H9 (cell line): ENCODE measurements at regions not wholly inside any gene's neighbourhood (a gene's known extent, or its start where the extent isn't known, plus 50 kb on each side); places are given as distances from the start of the nearest gene placed in this dataset.

Source experiments
- DNase-seq: peaks from one replicate; pipeline ENCODE4 v3.0.0-alpha.2; 2017
- H2AFZ ChIP-seq: one replicate; pipeline ENCODE4 v1.6.1; 2013; ENCODE audit warnings: mild to moderate bottlenecking, low read length, control low read depth, moderate library complexity
- H2AK5ac ChIP-seq: 2 replicates; pipeline ENCODE4 v1.6.1; 2013; ENCODE audit warnings: low read length, control low read depth, mixed read lengths; ENCODE audit not compliant: insufficient read length
- H2BK120ac ChIP-seq: one replicate; pipeline ENCODE4 v1.6.1; 2013; ENCODE audit warnings: low read depth, mild to moderate bottlenecking, low read length, control low read depth, inconsistent platforms; ENCODE audit not compliant: poor library complexity, severe bottlenecking
- H2BK12ac ChIP-seq: 2 replicates; pipeline ENCODE4 v1.6.1; 2013; ENCODE audit warnings: low read length, control low read depth, mixed read lengths, low read depth; ENCODE audit not compliant: insufficient read length
- H2BK15ac ChIP-seq: 2 replicates; pipeline ENCODE4 v1.6.1; 2013; ENCODE audit warnings: low read depth, low read length, control low read depth
- H2BK20ac ChIP-seq: one replicate; pipeline ENCODE4 v1.6.1; 2013; ENCODE audit warnings: low read depth, mild to moderate bottlenecking, low read length, control low read depth, inconsistent platforms; ENCODE audit not compliant: poor library complexity, severe bottlenecking
- H2BK5ac ChIP-seq: 2 replicates; pipeline ENCODE4 v1.6.1; 2013; ENCODE audit warnings: low read length, control low read depth, mixed read lengths; ENCODE audit not compliant: insufficient read length
- H3K14ac ChIP-seq: 2 replicates; pipeline ENCODE4 v1.6.1; 2013; ENCODE audit warnings: low read length, control low read depth; ENCODE audit not compliant: insufficient read depth
- H3K18ac ChIP-seq: 2 replicates; pipeline ENCODE4 v1.6.1; 2013; ENCODE audit warnings: low read depth, mild to moderate bottlenecking, mixed read lengths, low read length, control low read depth; ENCODE audit not compliant: insufficient read length
- H3K23ac ChIP-seq: 2 replicates; pipeline ENCODE4 v1.6.1; 2013; ENCODE audit warnings: low read length, control low read depth, mixed read lengths, low read depth; ENCODE audit not compliant: insufficient read length
- H3K23me2 ChIP-seq: 2 replicates; pipeline ENCODE4 v1.6.1; 2013; ENCODE audit warnings: low read depth, mild to moderate bottlenecking, mixed read lengths, low read length, control low read depth; ENCODE audit not compliant: insufficient read length, poor library complexity, severe bottlenecking
- H3K27ac ChIP-seq: 2 replicates; pipeline ENCODE4 v1.5.1; 2013; ENCODE audit warnings: low read length, control low read depth, mixed read lengths, low read depth; ENCODE audit not compliant: insufficient read length
- H3K27me3 ChIP-seq: 2 replicates; pipeline ENCODE4 v1.6.1; 2013; ENCODE audit warnings: low read length, control low read depth, inconsistent platforms; ENCODE audit not compliant: insufficient read depth
- H3K4ac ChIP-seq: 2 replicates; pipeline ENCODE4 v1.6.1; 2013; ENCODE audit warnings: low read depth, mild to moderate bottlenecking, control low read depth, inconsistent platforms, low read length, moderate library complexity
- H3K4me1 ChIP-seq: 2 replicates; pipeline ENCODE4 v1.6.1; 2013; ENCODE audit warnings: low read length, control low read depth, inconsistent platforms; ENCODE audit not compliant: insufficient read depth
- H3K4me2 ChIP-seq: 2 replicates; pipeline ENCODE4 v1.6.1; 2013; ENCODE audit warnings: low read length, control low read depth, mixed read lengths; ENCODE audit not compliant: insufficient read length, insufficient read depth
- H3K56ac ChIP-seq: 2 replicates; pipeline ENCODE4 v1.6.1; 2013; ENCODE audit warnings: low read depth, mild to moderate bottlenecking, mixed read lengths, low read length, control low read depth; ENCODE audit not compliant: insufficient read length
- H3K79me1 ChIP-seq: 2 replicates; pipeline ENCODE4 v1.6.1; 2013; ENCODE audit warnings: low read depth, mild to moderate bottlenecking, moderate library complexity, low read length, control low read depth, inconsistent platforms; ENCODE audit not compliant: insufficient read depth, poor library complexity, severe bottlenecking
- H3K79me2 ChIP-seq: 2 replicates; pipeline ENCODE4 v1.6.1; 2013; ENCODE audit warnings: low read length, control low read depth, inconsistent platforms; ENCODE audit not compliant: insufficient read depth
- H3K9ac ChIP-seq: 2 replicates; pipeline ENCODE4 v1.6.1; 2013; ENCODE audit warnings: low read length, control low read depth, mixed read lengths; ENCODE audit not compliant: insufficient read length; ENCODE audit errors: extremely low read depth
- H3K9me3 ChIP-seq: one replicate; pipeline ENCODE4 v1.6.1; 2013; ENCODE audit warnings: low read depth, low read length, inconsistent platforms; ENCODE audit not compliant: control insufficient read depth
- H3T11ph ChIP-seq: one replicate; pipeline ENCODE4 v1.6.1; 2013; ENCODE audit warnings: mild to moderate bottlenecking, low read length, control low read depth, inconsistent platforms
- H4K20me1 ChIP-seq: one replicate; pipeline ENCODE4 v1.6.1; 2013; ENCODE audit not compliant: control insufficient read depth, insufficient read length, insufficient read depth
- H4K5ac ChIP-seq: 2 replicates; pipeline ENCODE4 v1.6.1; 2013; ENCODE audit warnings: low read depth, mild to moderate bottlenecking, mixed read lengths, low read length, control low read depth; ENCODE audit not compliant: insufficient read length
- H4K8ac ChIP-seq: replicated peaks from 2 replicates; pipeline ENCODE4 v1.6.1; 2013; ENCODE audit warnings: low read length, control low read depth, mixed read lengths, low read depth; ENCODE audit not compliant: insufficient read length
- H4K91ac ChIP-seq: 2 replicates; pipeline ENCODE4 v1.6.1; 2013; ENCODE audit warnings: low read depth, mild to moderate bottlenecking, moderate library complexity, mixed read lengths, low read length, control low read depth; ENCODE audit not compliant: insufficient read length
- H3K27ac Mint-ChIP-seq, 3 experiments: 2 replicates in 2 of 3; 3 replicates in 1 of 3; pipeline ENCODE4 v1.8.0; 2020 to 2021; ENCODE audit warnings: mixed read lengths in 3 of 3, mild to moderate bottlenecking in 1 of 3, moderate library complexity in 1 of 3
- H3K27me3 Mint-ChIP-seq: 2 replicates; pipeline ENCODE4 v1.8.0; 2021; ENCODE audit warnings: low read depth, mild to moderate bottlenecking, moderate library complexity, mixed read lengths
- H3K36me3 Mint-ChIP-seq, 3 experiments: 2 replicates in 2 of 3; 3 replicates in 1 of 3; pipeline ENCODE4 v1.8.0; 2020 to 2021; ENCODE audit warnings: low read depth in 3 of 3, mixed read lengths in 3 of 3; ENCODE audit not compliant: insufficient read depth in 1 of 3
- H3K4me1 Mint-ChIP-seq, 2 experiments: 2 replicates each; pipeline ENCODE4 v1.8.0; 2020; ENCODE audit warnings: mixed read lengths in 2 of 2
- H3K4me3 Mint-ChIP-seq, 2 experiments: 2 replicates in 1 of 2; 3 replicates in 1 of 2; pipeline ENCODE4 v1.8.0; 2020 to 2021; ENCODE audit warnings: mild to moderate bottlenecking in 2 of 2, mixed read lengths in 2 of 2, moderate library complexity in 1 of 2
- H3K9me3 Mint-ChIP-seq, 2 experiments: 2 replicates in 1 of 2; 3 replicates in 1 of 2; pipeline ENCODE4 v1.8.0; 2020; ENCODE audit warnings: mild to moderate bottlenecking in 2 of 2, mixed read lengths in 2 of 2, moderate library complexity in 1 of 2
- CTCF ChIP-seq: fragments of 200-600 bp; sonication (generic); conservative IDR thresholded peaks from 3 replicates; pipeline ENCODE4 v1.8.0; 2021; ENCODE audit warnings: antibody characterized with exemption, mild to moderate bottlenecking
- WGBS: extraction: QIAGEN DNeasy Blood & Tissue Kit; methylation state at CpG from one replicate; pipeline ENCODE4 v1.1.7; 2013; ENCODE audit warnings: missing lambda C conversion rate, low lambda C conversion rate, mixed read lengths; ENCODE audit not compliant: insufficient read length; ENCODE audit errors: extremely low coverage; 5-methylcytosine and 5-hydroxymethylcytosine counted together

- Mint-ChIP-seq H3K36me3 (no peaks in the 10 kb centered on the region), H3K27ac (no peak overlapping the region; a peak in 1 of 7 replicates), H3K4me1 (peaks cover 8 to 16% of the 10 kb centered on the region in 2 experiments; a peak in 3 of 4 replicates), H3K4me3 (no peak overlapping the region; a peak in 1 of 5 replicates), H3K9me3 (no peaks in the 10 kb centered on the region), H3K27me3 (peaks cover 9% of the 10 kb centered on the region)
- no peak overlapping the region for H3K4me2 ChIP-seq
- no peak overlapping the region for H3K18ac ChIP-seq
- H3K9me3 ChIP-seq: no peaks in the 10 kb centered on the region
- H3K79me1 ChIP-seq: no peaks in the 10 kb centered on the region
- H2BK20ac ChIP-seq: no peak overlapping the region
- H4K5ac ChIP-seq: no peak overlapping the region
- H3K4me1 ChIP-seq: peaks cover 3% of the 10 kb centered on the region
- H2BK120ac ChIP-seq: no peak overlapping the region
- no peak overlapping the region for H2AK5ac ChIP-seq
- no peaks in the 10 kb centered on the region for H3K23me2 ChIP-seq
- H3K23ac ChIP-seq: no peak overlapping the region
- TF ChIP-seq CTCF: no peak
- H3K56ac ChIP-seq: no peak overlapping the region
- no peaks in the 10 kb centered on the region for H4K20me1 ChIP-seq
- H4K91ac ChIP-seq: no peak overlapping the region
- no peak overlapping the region for H2BK5ac ChIP-seq
- H3K4ac ChIP-seq: no peak overlapping the region
- H2BK15ac ChIP-seq: no peak overlapping the region
- H2AFZ ChIP-seq: no peak overlapping the region
- H3K9ac ChIP-seq: no peak overlapping the region
- no peak overlapping the region for H4K8ac ChIP-seq
- no peaks in the 10 kb centered on the region for H3K79me2 ChIP-seq
- no peaks in the 10 kb centered on the region for H3K27me3 ChIP-seq
- H3T11ph ChIP-seq: no peak overlapping the region
- no peak overlapping the region for H2BK12ac ChIP-seq
- H3K14ac ChIP-seq: no peak overlapping the region
- no peak overlapping the region for H3K27ac ChIP-seq
- WGBS: no CpG with 5 or more reads among the region's 7 CpGs
- DNase-seq: no peak
These were observed 147.6 kb upstream of the C1orf174 start for GRCh38 chr1:4047666-4048065.
